Activated T-helper 1 cell treated with Interleukin-2 at 50 U/mL for 16 hours (primary cell): ENCODE measurements at regions not wholly inside any gene's neighbourhood (a gene's known extent, or its start where the extent isn't known, plus 50 kb on each side); places are given as distances from the start of the nearest gene placed in this dataset.

Source experiments
- DNase-seq: peaks from one replicate; pipeline ENCODE4 v3.0.0-alpha.2; 2020; ENCODE audit warnings: low read depth

DNA sequence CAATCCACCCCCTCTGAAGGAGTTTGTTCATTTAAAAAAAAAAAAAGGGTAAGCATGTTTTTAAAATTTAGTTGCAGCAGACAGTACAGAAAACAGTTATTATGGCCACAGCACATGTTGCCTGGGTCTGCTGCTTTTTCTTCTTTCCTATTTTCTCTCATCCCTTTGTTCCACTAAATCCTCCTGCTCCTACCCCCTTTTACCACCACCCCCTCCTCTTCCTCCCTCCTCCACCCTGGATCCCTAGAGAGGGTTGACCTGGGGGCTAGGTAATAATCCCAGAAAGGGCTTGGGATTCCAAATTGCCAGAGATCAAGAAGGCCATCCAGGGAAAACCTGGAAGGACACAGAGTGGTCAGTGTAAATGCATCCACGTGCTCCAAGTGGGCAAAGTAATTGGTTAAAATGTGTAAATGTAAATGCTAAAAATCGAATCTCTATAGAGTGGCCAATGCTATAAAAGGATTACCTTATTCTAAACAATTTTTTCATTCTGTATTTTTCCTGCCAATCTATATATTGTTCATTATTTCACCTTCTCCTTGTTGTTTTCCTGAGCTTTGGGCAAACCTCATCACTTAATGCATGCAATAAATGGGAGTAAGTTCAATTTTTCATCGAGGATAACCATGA is 89.0 kb upstream of the PIK3CG start:
- DNase-seq = no peak

GRCh38 chr7:106776618-106777347 is 88.3 kb upstream of the PIK3CG start:
- no peak for DNase-seq

DNA sequence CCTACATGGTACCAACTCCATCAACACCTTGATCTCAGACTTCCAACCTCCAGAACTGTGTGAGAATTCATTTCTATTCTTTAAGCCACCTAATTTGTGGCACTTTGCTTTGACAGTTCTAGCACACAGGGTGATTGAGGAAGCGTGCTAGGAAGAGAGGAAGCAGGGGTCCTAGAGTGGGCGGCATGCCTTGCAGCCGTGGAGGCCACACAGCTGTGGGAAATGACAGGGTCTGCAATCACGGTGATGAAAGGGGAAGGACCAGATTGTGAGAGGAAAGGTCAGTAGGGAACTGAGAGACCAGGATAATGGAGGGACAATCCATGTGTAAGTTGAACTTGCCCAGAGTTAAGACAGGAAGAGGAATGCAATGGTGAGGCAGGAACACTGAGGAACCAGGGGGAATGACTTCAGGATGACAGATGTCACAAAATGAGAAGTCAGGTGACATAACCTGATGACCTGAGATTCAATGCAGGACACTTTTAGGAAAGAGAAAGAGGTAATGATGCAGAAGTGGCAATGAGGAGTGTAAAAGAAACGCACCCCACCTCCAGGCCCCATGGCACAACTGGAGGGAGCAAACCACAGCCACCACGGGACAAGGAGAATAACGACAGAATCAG is 87.3 kb upstream of the PIK3CG start:
- no peak for DNase-seq

GRCh38 chr7:106778656-106779250 is 86.3 kb upstream of the PIK3CG start:
- DNase-seq = no peak

DNA sequence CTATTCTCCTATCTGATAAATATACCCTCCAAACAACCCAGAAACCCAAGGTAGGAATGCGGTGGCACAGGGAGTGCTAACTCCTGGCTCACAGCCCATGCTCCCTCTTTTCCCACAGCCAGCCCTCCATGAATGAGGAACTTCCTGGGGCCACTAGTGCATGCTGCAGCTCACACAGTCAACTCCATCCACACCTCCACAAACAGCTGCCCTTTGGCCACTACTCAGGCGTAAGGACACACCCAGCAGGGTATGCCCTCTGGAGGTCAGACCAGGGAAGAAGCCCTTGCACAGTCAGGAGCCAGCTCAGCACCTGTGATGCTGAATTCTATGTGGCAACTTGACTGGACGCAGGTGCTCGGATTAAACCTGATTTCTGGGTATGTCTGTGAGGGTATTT is 85.2 kb upstream of the PIK3CG start:
- DNase-seq = no peak

DNA sequence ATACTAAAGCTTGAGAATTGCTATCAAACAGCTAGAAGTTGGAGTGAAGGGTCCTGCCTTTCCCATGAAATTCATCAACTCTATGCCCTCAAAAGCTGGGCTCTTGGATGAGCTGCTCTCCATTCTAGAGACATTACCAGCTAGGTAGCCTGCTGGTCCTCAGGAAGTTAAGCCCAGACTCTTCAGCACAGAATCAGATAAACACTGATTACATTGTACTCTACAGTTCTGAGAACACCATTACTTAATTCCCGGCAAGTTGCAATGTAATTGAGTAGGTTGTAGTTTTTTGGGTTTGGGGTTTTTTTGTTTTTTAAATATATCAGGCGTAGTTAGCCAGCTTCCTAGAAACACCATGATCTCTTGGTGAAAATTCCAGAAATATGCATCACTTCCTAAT is 84.1 kb upstream of the PIK3CG start:
- no peak for DNase-seq

GRCh38 chr7:106781828-106782544 is 83.1 kb upstream of the PIK3CG start:
- no peak for DNase-seq

- DNase-seq = no peak
Observed at GRCh38 chr7:106783286-106783685, 81.8 kb upstream of the PIK3CG start.

DNA sequence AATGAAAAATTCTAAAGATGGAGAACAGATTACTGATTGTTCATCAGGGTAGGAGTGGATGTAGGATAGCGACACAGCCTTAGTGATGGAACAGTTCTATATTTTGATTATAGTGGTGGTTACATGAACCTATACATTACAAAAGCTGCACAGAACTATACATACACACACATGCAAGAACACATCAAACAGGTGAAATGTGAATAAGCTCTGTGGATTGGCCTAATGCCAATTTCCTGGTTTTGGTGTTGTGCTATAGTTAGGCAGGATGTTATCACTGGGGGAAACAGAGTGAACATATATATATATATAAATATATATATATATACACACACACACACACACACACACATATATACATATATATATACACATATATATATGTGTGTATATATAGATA is 76.4 kb upstream of the PIK3CG start:
- no peak for DNase-seq

DNA sequence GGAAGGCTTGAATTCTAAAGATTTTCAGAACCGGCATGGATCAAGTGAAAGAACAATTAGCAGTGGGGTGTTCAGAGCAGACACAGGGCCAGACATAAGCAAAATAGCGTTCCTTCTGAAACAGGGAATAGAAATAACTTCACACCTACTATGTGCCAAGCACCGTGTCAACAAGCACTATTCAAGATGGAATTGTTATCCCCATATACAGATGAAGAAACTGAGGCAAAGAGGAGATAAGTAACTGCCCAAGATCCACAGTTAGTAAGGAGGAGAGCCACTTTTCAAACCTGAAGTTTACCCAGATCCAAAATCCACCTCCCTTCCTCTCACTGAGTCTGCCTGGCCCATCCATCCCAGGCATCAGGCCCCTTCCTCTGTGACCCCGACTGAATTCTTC is 73.6 kb upstream of the PIK3CG start:
- DNase-seq = no peak

DNA sequence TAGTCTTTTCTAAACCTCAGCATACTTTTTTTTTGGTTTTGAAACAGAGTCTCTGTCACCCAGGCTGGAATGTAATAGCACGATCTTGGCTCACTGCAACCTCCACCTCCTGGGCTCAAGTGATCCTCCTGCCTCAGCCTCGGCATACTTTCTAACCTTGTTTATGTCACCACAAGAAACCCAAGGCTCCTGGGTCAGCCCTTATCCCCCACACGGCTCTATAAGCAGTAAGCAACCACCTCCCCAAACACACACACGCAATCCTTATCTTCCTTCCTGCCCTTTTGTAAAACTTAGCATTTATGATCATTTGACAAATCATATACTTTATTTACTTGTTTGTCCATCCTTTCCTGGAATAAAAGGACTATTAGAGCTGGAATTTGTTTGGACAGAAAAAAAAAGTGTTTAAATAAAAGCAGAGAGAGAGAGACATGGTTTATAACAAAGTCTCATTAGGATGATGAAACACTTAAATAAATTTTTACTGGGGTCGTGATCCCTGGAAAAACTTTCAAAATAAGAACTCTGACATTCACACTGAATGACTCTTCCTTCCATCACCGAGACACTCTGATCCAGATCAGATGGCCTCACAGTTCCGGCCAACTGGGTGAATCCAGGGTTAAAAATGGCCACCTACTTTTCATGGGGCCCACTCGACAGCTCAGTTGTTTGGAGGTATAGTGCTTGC is 72.7 kb upstream of the PIK3CG start:
- DNase-seq = no peak

- no peak for DNase-seq
Observed at GRCh38 chr7:106793015-106793975, 71.8 kb upstream of the PIK3CG start.

DNA sequence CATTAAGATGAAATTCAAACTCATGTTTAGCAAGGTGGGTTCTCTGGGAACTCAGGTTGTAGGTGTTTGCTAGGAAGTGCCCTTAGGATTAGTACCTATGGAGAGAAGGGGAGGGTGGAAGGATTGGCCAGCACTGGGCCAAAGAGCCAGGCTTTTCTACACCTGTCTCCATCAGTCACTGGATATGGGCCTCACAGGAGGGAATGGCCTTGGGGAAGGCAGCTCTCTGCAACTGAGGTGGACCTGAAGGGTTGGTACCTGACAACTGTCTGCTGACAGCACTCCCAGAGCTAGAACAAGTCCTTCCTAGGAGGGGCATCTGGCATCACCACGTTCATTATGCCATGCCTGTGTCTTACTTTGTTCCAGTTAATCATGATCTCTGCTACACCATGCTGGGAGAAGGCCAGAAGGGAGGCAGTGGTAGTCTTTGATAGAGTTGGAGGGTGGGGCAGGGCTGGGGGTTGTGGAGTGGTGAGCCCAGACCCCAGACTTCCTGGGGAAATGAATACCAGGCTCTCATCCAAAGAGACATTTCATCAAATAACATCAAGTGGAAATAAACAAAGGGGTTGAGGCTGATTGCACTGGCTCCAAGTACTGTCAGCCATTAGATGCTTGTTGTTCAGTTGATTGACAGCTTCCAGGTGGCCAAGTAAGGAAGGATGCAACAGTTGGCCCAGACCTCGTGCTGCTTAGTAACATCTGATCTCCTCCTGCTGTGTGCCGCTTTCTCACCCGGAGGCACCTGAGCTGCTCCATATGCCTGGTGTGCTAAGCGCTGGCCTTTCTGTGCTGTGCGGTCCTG is 70.6 kb upstream of the PIK3CG start:
- no peak for DNase-seq

GRCh38 chr7:106795084-106795876 is 69.8 kb upstream of the PIK3CG start:
- no peak for DNase-seq

GRCh38 chr7:106795877-106796231 is 69.2 kb upstream of the PIK3CG start:
- DNase-seq = no peak

- no peak for DNase-seq
Observed at GRCh38 chr7:106797937-106798336, 67.1 kb upstream of the PIK3CG start.

DNA sequence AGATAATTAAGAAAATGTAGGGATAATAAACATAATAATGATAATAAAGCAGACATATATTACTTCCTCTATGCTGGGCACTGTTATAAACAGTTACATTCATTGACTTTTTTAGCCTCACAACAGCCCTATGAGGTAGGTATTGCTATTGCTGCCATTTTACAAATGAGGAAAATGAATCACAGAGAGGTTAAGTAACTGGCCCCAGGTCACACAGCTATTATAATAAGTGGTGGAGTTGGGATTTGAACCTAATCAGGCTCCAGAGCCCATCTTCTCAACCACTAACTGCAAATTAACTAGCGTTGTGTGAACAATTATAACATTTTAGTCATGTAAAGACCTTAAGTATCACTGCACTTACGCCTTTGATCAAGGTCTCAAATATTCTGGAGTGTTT is 62.5 kb upstream of the PIK3CG start:
- DNase-seq = no peak

- no peak for DNase-seq
Observed at GRCh38 chr7:106806556-106806955, 58.5 kb upstream of the PIK3CG start.

DNA sequence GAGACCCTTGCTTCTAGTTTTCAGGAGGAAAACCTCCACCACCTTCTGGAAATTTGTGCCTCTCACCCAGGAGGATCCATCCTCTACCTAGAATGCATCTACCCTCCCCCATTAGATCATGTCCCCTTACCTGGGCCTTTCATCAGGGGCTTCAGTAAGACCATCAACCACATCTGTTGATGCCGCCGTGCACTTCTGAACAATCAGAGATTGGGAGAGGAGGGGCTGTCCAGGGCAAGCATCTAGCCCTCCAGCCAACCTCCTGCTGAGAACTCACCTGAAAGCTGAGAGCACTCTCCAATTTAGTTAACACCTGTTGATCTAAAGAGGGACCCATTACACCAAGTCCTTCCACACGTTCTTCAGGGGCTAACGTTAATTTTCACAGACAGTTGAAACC is 57.6 kb upstream of the PIK3CG start:
- DNase-seq = no peak
